HG02678 (cell line): ENCODE measurements at regions not wholly inside any gene's neighbourhood (a gene's known extent, or its start where the extent isn't known, plus 50 kb on each side); places are given as distances from the start of the nearest gene placed in this dataset.

Source experiments
- ATAC-seq: cut with Tn5 transposase; IDR thresholded peaks from one replicate; pipeline ENCODE4 v1.9.1; 2021; ENCODE audit warnings: mild to moderate bottlenecking, moderate library complexity; ENCODE audit not compliant: unreplicated experiment

DNA sequence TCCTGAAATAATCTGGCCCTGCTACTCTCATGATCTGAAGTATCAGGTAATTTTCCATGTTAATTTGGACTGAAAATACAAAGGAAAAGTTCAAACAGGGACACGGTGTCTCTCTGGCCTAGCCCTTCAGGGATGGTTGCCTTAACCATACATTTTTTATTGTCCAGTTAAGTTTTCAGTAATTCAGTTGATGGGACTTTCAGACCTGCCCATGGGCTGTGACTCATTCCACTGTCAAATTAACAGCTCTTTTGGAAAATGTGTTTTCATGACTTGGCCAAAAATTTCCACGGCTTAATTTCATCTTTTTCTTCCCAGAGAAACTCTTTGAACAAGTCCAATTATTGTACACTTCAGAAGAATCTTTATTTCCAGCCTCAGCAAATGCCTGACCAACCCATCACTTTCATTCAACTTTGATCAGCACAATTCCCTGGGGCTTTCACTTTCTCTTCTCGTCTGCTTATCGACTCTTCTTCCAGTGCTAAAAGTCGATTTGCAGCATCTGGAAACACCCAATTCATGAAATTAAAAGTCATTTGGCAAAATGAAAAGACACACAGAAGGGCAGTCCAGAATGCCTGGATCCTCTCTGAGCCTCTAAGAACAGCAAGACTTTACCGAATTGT is 293.9 kb downstream of the RAB28 start:
- ATAC-seq, result no peak

- ATAC-seq, result no peak
Measured at GRCh38 chr4:13184199-13184598, 299.9 kb downstream of the RAB28 start.

- no peak for ATAC-seq
Measured at GRCh38 chr4:13182133-13182532, 302.0 kb downstream of the RAB28 start.

GRCh38 chr4:13181681-13182080 is 302.5 kb downstream of the RAB28 start:
- no peak for ATAC-seq

- no peak for ATAC-seq
Measured at GRCh38 chr4:13180701-13181100, 303.4 kb downstream of the RAB28 start.

- no peak for ATAC-seq
Measured at GRCh38 chr4:13178621-13179020, 305.5 kb downstream of the RAB28 start.

DNA sequence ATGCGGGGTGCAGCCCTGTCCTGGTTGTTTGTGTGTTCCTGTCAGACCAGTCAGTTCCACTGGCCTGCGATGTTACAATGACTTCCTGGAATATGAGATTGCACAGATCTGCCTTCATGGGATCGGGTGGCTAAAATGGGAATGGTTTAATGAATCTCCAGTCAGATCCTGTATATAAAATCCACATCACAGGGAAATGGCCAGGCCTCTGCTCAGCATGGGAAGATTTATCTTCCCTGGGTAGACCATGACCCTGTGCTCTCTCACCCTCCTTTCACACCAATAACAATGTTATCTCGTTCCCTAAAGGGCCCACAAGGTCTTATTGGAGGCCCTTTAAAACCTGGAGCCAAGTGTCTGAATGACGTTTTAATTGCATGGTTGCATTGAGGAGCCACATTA is 307.4 kb downstream of the RAB28 start:
- ATAC-seq, result no peak

GRCh38 chr4:13174926-13175325 is 309.2 kb downstream of the RAB28 start:
- ATAC-seq, result no peak

- no peak for ATAC-seq
Measured at GRCh38 chr4:13174001-13174400, 310.1 kb downstream of the RAB28 start.

DNA sequence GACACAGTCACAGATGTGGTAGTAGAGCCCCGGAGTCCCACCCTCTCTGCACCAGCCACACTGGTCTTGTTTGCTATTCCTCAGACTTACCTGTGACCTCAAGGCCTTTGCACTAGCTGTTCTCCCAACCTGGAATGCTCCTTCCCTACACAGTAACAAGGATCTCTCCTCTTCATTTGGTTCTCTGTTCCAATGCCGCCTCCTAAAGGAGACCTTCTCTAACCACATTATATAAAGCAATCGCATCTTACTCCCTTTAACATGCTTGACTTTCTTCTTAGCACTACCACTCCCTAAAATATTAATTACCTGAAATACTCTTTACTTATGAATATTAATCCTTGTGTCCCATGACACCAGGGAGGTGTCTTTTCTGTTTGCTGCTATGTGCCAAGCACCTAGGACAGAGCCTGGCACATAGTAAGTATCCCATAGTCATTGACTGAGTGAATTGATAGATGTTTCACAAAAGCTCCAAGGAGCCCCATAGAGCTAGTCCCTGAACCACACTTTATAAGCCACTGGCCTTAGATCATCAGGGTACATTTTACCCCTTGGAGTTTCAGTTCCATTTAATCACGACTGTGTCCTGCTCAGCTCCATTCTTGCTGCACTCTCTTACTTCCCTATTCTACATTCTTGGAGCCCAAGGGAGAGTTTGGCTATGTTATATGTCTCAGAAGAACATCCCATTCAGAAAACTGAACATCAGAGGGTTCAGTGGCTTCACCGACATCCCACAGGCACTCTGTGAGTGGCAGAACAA is 312.7 kb downstream of the RAB28 start:
- no peak for ATAC-seq

GRCh38 chr4:13169731-13170525 is 314.2 kb downstream of the RAB28 start:
- no peak for ATAC-seq

DNA sequence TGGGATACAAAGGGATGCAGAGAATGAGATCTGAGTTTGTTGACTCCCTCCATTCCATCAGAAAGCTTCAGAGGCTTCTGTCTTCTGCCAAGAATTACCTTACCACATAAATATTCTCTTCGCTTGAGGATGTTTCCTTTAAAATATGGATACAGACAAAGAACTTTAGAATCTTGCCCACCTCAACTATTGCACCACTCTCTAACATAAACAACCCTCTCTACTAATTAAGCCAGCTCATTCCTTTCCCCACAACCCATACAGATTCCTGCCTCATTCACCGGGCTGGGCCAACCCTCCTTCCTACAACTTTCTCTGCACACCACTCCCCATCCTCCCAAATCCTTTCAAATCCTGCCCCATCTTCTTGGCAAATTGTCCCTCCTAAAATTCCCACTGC is 315.8 kb downstream of the RAB28 start:
- ATAC-seq, result no peak

DNA sequence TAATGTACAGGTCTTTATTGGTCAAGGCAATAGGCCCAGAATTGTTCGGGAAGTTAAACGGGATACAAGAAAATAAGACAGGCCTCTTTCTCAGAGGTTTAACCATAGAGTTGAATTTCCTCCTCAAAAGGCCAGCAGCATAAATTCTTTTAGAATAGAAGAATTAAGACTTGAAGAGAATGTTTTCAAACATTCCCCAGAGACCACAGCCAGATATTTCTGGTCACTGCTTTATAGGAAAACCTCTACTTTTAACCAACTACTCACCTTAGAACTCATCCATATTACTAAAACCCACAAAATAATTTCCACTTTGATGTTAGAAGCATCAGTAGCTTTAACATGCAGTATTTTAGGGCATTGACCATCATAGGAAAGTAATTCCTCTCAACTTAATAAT is 317.9 kb downstream of the RAB28 start:
- ATAC-seq, result no peak

DNA sequence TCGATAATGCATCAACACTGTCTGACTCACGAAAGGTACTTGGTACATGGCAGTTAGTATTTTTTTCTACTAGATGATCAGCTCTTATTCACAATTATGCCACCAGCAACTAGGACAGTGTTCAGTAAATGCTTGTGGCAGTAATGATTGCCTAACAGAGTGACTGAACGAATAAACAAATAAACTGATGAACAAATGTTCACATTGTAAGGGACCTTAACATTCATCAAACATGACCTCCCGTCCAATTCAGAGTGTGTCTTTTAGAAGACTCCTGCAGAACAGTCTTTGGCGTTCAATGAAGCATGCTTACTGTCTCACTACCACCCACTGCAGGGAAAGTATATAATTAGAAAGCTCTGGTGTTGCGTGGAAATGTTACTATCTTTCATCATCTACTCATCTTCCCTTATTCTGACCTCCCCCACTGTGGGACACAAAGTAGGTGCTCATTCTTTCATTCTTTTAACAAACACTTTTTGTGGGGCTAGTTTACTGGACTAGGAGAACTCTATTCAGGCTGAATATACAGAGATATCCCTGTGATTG is 319.3 kb downstream of the RAB28 start:
- no peak for ATAC-seq

DNA sequence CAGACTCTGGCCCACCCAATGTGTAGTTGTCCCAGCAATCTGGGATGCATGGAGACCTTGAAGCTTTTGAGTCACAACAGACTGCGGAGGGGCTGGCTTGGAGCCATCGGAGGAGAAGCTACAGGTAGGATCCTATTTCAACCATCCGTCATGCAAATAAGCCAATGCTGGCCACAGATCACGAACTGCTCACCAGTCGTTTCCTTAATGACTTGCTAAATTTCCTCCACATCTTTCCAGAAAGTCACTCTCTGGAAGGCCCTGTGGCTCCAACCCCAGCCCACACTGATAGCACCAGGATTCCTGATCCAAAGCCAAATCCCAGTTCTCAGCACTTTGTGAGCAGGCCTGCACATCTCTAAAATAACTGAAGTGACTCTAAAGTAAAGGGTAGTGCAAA is 321.3 kb downstream of the RAB28 start:
- no peak for ATAC-seq

DNA sequence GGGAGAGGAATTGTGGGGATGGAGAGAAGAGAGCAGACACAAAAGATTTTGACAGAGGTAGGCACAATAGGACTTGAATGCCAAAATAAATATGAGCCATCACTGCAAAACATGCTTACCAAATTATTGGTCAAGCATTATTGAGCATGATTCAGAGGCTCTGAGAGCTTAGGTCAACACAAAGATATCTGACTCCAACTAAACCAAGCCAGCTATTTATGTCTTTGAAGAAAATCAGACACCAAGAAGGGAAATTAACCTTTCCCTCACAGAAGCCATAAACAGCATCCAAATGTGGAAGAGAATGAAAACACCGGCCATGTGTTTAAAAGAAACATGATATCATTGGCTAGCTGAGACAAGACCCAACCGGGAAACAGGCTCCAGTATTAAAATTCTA is 323.2 kb downstream of the RAB28 start:
- ATAC-seq, result no peak

DNA sequence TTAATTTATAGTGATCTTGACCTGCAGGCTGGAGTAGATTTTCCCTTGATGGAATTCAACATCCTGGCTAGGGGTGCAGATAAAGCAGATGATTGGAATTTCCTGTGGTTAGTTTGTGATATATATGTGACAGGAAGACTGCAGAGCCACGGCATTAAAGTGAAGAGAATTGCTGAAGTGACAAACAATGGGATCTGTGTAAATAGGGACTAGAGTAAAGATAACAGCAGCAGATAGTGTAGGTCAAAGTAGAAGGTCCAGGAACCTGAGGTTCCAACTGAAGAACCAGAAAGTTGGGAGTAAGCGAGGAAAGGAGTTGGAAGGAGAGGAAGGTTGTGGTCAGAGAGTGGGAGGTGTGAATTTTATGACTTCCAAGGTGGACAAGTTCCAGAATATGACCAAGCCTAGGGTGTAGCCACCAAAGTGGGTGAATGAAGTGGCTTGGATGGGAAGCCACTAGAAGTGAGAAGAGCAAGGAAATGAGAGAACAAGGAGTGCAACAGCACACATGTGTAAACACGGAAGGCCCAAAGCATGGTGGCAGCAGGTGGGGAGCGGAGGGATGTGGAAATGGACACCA is 325.0 kb downstream of the RAB28 start:
- ATAC-seq, result no peak

GRCh38 chr4:13151194-13151593 is 332.9 kb downstream of the RAB28 start:
- ATAC-seq, result no peak

GRCh38 chr4:13143222-13144070 is 340.7 kb downstream of the RAB28 start:
- no peak for ATAC-seq

GRCh38 chr4:13142726-13143125 is 341.4 kb downstream of the RAB28 start:
- ATAC-seq, result no peak
